ENCODE measurements at regions not wholly inside any gene's neighbourhood (a gene's known extent, or its start where the extent isn't known, plus 50 kb on each side); places are given as distances from the start of the nearest gene placed in this dataset.
"Not testable (repeated sequence)": the region's sequence is repeated elsewhere in the genome, so short reads cannot be mapped to it uniquely, and the experiment has no call there.

DNA sequence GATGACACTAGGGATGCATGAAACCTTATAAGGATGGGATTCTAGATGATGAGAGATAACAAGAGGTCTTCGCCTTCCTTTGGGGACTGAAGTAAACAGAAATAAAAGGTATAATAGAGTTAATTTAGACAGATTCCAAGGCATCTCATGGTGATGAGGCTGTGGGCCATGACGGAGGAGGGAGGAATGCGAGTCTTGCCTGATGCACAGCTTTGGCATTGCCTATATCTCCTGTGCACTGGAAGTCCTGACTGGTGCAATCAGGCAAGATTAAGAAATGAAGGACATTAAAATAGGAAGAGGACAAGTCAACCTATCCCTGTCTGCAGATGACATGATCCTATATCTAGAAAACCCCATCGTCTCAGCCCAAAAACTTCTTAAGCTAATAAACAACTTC, 526.4 kb upstream of the LMO3 start:
- DNase-seq (ENCODE audit: insufficient read length, low spot score): no peak
- FAIRE-seq: no peak

DNA sequence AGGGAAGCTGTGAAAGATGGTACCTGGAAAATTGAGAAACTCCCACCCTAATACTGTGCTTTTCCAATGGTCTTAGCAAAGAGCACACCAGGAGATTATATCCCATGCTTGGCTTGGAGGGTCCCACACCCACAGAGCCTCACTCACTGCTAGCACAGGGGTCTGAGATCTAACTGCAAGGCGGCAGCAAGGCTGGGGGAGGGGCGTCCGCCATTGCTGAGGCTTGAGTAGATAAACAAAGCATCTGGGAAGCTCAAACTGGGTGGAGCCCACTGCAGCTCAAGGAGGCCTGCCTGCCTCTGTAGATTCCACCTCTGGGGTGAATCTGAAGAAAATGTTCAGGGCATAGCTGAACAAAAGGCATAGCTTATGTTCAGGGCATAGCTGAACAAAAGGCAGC, 510.6 kb upstream of the LMO3 start:
- FAIRE-seq; DNase-seq (ENCODE audit: insufficient read length, low spot score): not testable (repeated sequence)

DNA sequence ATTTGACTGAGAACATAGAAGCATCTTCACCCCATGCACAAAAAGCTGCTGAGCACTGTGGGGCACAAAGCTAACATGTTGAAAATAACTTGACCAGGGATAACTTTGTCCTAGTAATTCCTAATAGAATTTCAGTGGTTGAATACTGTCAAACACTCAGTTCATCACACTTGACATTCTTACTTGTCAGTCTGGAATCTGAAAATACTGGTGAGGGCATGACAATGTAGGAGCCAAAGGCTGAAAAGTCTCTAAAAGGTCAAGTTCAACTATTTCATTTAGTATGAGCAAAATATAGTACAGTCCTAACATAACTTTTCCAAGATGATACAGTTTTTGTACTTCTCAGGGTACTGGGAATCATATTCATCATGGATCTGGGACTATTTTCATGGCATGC, 504.4 kb upstream of the LMO3 start:
- no peak for FAIRE-seq
- DNase-seq (ENCODE audit: insufficient read length, low spot score): no peak

DNA sequence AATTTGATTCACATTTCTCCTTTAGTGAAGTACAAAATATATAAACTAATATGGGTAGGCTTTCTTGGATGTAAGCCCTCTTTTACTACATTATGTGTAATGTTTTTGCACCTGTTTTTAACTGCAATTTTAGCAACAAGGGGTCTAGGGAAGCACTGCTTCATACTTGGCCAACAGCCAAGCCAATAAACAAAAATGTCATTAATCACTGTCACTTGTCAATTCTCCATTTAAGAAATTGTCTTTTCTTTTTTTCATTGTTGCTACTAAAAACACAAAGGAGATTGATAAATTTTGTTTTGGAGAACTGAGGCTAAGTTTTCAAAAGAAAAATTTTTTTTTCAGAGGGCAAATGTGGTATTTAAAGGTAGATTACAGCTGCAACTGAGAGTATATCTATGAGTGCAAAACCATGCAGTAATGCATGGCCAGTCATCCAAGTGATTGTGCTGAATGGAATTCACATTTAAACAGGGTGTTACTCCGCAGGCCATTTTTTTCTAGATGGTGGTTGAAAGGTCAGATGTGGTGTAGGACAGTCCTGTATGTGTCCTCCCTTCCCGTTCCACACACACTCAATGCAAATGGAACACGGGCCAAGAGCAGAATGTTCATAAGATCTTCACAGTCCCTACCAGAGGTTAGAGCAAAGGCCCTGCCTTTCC, 503.0 kb upstream of the LMO3 start:
- FAIRE-seq: no peak
- no peak for DNase-seq (ENCODE audit: insufficient read length, low spot score)

DNA sequence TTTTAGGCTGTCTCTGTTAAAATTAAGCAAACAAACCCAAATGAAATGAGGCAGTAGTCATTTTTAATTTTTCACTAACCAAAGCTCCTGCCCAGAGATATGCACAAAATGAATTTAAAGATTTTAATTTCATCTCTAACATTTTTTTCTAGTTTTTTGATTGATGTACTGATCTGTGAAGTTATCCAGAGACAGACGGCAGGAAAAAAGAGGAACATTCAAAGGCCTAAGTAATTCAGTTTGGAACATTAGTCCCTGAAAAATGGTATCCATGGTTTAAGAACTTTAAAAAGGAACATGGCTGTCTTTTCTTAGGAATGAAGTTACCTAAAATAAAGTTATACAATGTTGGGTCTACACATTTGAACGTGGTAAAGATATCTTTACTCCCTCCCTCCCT, 498.8 kb upstream of the LMO3 start:
- DNase-seq (ENCODE audit: insufficient read length, low spot score): no peak
- no peak for FAIRE-seq

DNA sequence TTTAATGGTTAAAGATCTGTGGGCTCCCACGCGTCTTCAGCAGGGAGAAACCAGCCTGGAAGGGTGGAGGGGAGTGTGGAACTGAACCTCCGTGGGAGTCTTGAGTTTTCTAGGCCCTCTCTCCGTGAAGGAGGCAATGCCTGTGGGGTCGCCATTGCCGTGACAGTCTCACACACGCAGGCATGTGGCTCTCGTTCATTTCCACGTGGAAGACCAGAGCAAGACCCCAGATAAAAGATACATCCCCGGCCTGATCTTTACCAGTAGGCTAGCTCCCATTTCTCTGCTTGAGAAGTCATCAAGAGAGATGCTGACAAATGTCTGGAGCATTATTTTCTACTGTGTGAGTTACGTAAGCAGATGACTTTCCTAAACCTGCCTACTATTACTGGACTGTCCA, 491.7 kb upstream of the LMO3 start:
- FAIRE-seq: peak; percentile 98
- DNase-seq (ENCODE audit: insufficient read length, low spot score): no peak

DNA sequence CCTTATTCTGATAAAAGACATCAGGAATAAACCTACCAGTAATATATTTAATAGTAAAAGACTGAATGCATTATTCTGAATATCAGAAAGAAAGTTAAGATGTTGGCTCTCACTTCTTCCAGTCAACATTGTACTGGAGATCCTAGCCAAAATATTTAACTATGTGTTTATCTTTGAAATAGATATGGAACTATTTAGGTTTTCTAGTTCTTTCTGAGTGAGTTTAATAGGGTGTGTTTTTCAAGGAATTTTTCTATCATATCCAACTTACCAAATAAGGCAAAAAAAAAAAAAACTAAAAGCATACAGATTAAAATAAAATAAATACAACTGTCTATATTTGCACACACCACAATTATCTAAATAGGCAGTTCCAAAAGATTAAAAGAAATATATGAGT, 478.9 kb upstream of the LMO3 start:
- DNase-seq (ENCODE audit: insufficient read length, low spot score) (no peak), FAIRE-seq (no peak)

DNA sequence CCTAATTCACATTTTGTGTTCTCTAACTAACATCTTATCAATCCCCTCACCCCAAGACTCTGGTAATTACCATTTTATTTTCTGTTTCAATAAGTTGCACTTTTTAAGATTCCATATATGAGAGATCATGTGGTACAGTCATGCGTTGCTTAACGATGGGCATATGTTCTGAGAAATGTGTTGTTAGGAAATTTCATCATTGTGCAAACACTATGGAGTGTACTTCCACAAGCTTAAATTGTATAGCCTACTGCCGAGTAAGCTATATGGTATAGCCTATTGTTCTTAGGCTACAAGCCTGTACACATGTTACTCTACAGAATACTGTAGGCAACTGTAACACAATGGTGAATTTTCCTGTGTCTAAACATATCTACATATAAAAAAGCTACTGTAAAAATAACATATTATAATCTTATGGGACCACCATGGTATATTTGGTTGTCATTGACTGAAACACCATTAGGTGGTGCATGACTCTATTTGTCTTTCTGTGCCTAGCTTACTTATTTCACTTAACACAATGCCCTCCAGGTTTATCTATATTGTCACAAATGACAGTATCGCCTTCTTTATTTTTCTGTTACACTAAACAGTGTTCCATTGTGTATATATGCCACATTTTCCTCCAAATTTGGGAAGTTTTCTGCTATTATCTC, 473.4 kb upstream of the LMO3 start:
- FAIRE-seq (no peak), DNase-seq (ENCODE audit: insufficient read length, low spot score) (no peak)

DNA sequence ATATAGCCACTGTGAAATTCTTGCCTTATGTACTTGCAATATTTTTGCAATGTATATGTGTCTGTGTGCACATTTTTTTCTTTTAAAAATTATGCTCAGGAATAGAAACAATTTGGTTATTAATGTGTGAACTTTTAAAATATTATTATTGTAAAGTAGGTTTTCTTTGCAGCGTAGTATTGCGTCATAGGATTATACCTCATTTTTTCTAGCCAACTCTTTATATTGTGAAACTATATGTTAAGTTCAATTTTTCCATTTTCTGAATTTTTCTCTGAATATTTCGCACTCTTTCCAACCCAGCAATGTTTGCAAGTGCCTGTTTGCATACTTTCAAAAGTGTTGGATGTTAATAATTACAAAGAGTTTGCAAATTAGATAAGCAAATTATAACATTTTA, 471.6 kb upstream of the LMO3 start:
- no peak for DNase-seq (ENCODE audit: insufficient read length, low spot score)
- FAIRE-seq: no peak

DNA sequence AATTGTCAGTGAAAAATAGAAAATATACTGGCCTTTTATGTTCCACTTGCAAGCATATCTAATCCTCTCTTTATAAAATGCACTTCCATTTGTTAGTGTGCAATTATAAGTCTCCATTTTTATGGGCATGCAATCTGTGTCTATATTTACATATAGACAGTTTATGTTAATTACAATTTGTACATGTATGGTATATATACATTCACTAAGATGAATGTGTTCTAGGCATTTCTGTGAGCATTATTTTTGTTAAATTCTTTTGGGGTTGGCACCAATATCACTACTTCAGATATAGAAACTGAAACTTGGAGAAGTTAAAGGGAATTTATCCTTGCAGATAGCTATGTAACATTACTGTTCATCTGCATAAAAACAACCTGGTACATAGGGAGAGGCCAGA, 470.8 kb upstream of the LMO3 start:
- no peak for FAIRE-seq

DNA sequence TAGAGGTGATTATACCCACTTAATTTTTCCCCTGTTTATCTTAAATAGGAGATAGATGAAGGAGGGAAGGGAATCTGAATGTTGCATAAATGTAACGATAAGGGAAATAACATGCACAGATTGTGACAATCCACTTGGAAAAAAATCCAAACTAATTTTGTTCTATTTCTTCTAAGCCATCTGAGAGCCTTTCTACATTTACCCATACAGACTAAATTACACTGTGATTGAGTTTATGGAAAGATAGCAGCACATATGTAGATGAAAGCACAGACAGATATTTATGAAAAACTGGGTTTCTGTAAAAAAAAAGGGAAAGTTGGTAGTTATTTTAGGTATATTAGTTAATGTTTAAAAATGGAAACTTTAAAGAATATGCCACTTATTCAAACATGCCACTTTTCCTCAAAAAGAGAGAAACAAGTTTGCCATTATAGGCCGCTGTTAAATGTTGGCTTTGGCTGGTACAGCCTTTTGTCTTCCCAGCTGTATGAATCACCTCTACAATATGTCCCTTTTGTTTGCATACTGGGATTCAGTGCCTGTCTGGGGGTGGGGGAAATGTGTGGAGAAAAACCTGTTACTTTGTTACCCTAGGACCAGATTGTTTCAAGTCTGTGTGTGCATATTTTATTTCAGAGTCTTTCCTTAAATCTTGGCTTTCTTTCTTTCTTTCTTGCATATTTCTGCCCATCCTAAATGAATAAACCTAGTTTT, 470.2 kb upstream of the LMO3 start:
- no peak for DNase-seq (ENCODE audit: insufficient read length, low spot score)
- FAIRE-seq: no peak

More for the DNA sequence above, 470.8 kb upstream of the LMO3 start:
- DNase-seq (ENCODE audit: insufficient read length, low spot score): no peak

DNA sequence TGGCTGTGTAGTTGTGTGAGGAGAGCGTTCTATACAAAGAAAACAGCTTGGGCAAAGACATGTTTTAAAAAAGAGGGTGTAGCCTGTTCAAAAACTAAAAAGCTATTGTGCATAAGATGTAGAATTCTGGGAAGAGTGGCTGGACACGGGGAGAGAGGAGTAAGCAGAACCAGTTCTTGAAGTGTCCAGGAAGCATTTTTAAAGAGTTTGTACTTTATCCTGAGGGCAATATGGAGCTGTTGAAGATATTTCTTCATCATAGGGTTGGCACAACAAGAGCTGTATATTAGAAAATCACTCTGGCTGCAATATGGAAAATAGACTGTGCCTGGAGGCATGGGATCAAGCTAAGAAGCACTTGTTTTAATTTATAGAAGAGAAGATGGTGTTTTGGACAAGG, 458.9 kb upstream of the LMO3 start:
- no peak for FAIRE-seq
- DNase-seq (ENCODE audit: insufficient read length, low spot score): no peak

DNA sequence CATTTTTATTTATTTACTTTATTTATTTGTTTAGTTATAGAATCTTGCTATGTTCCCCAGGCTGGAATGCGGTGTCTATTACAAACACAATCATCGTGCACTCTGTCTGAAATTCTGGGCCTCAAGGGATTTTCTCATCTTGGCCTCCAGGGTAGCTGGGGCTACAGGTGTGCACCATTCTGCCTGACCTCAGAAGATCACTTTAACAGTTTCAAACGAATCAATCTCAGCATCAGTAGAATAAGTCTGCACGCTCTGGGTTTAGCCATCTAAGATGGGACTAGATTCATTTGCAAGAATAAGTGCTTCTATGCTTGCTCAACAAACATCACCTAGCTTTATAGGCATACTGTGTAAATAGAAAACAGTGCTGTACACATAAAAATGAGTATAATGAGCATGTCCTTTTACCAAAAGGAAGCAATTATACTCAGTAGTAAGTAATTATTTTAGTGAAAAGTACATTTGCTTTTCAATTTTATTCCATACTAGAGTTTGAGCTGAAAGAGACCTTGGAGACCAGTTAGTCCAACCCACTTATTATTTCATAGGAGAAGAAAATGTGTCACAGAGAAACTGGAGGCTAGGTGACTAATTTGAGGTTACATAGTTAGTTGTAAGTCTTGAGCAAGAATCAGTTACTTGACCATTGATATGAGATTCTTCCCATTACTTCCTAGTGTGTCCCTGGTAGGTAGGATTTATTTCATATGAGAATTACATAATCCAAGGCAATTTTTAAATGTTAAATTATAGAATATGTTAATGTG, 456.5 kb upstream of the LMO3 start:
- no peak for DNase-seq (ENCODE audit: insufficient read length, low spot score)
- no peak for FAIRE-seq

DNA sequence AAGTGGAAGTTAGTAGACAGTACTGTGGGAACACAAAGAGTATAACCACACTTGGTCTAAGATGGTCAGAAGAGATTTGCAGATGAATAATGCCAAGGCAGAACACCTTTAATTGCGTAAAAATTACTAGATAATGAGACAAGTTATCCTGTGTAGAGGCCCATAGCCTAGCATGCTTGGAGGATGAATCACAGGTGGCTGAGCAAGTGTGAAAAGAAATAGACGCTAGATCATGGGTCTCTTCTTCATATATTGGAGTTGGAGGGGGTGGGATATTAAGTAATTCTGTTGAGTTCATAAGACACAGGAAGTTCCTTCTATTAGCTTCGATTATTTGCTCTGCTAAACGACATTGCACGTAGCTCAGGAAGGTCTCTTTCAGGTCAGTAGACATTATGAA, 454.3 kb upstream of the LMO3 start:
- FAIRE-seq (no peak), DNase-seq (ENCODE audit: insufficient read length, low spot score) (no peak)

DNA sequence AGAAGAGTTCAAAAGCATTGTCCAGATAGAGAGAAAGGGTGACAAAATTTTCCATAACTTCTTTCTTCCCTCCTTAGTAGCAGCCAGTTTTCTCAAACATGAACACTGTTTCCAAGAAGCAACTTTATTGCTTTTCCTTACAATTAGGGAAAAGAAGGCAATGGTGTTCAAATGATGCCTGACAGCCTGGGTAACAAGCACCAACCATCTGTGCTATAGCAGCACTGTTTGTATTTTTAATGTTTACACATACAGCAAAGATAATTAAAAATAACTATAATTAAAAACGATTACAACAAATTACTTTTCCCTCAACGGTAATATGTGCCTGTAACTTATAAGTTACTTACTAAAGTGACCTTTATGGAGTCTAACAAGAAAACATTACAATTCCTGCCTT, 450.6 kb upstream of the LMO3 start:
- FAIRE-seq: no peak
- no peak for DNase-seq (ENCODE audit: insufficient read length, low spot score)

DNA sequence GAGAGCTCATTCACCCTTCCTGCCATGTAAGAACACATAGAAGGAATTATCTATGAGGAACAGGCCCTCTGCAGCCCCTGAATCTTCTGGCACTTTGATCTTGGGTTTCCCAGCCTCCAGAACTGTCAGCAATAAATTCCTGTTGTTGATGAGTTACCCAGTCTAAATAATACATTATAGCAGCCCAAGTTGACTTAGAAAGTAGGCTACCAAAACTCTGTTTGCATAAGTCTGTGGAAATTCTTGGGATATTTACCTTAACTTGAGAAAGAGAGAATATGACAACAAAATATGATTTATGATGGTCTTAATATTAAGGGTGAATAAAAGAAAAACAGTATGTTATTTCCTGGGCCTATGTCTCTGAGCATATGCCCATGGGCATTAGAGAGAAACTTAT, 433.0 kb upstream of the LMO3 start:
- no peak for DNase-seq (ENCODE audit: insufficient read length, low spot score)
- FAIRE-seq: no peak

DNA sequence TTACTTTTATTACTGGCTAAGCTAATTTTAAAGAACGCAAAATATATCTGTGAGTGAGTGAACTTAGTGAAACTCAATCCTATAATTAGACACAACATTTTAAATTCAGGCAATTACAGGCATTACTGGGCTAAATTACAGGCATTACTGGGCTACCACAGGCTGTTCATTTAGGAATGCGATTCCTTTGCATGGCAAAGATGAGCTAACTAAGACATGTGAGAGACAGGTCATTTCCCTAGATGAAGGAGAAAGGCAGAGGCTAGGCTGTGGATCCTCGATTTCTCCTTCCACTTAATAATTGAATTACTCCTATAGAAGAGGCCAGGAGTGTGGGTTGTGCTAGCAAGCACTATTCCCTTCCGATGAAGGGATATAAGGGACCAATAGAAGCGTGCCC, 429.4 kb upstream of the LMO3 start:
- no peak for DNase-seq (ENCODE audit: insufficient read length, low spot score)
- no peak for FAIRE-seq

DNA sequence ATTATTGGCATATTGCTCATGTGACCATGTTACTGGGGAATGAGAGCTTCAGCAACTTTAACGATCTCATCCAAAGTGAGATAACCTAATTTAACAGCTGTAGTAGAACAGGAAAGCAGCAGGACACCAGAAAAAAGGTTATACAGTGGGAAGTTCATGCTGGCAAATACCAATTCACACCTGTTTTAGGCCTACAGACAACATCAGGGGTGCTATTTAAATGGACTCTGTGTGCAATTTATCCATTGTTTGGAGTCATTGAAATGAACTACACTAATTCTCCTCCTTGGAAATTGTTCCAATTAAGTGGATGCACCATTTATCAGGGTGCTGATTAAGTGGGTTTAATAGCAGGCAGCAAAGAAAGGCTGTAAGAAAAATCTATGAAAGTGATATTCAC, 424.4 kb upstream of the LMO3 start:
- FAIRE-seq: no peak

DNA sequence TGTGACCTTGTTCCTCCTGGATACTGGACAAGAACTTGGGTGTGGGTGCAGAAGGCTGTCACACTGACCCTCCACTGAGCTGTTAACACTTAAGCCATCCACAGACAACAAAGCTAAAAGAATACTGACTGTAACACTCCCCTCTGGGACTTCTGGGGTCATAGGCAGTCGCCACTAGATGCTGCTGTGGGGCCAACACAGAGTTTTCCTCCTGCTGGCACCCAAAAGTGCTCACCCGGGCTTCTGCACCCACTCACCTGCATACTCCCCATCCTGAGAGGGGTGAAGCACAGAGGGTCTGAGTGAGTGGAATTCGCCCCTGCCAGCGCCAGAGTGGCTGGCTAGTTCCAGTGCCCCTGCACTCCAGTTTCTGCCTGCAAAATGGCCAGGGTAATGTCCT, 422.4 kb upstream of the LMO3 start:
- FAIRE-seq (no peak), DNase-seq (ENCODE audit: insufficient read length, low spot score) (no peak)

More for the DNA sequence above, 424.4 kb upstream of the LMO3 start:
- no peak for DNase-seq (ENCODE audit: insufficient read length, low spot score)

DNA sequence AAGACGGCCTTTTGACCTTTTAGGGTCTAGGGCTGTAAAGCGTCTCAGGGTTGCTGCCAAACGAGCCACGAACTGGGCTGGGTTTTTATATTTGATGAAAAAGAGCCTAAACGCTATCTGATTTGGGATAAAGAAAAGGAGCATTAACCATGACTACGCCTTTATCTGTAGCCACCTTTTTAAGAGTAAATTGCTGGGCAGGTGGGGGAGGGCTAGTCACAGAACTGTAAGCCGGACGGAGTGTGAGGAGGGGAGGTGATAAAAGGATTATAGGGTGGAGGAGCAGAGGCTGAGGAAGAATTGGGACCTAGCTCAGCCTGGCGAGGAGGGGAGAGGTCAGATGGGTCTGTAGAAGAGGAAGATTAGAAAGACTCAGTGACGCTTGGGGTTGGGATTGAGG, 419.5 kb upstream of the LMO3 start:
- not testable (repeated sequence) for FAIRE-seq; DNase-seq (ENCODE audit: insufficient read length, low spot score)

DNA sequence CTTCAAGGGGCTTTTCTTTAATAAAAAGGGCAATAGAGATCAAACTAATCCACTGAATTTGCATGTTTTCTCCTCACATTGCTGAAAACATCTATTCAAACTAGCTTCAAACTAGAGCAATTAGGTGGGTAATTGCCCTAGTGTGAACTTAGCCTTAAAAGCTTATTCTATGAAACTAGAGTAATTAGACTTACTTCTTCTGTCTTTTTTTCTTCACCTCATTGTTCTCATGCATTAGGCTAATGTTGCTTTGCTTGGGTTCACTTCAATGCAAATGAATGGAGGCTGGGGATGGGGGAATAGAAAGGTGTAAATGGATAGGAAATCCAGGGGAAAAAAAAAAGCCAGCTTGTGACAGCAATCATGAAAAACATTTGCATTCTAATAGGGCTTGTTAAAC, 414.8 kb upstream of the LMO3 start:
- no peak for DNase-seq (ENCODE audit: insufficient read length, low spot score)
- no peak for FAIRE-seq

All from HTR-8/SVneo (cell line).